ENCODE measurements at regions not wholly inside any gene's neighbourhood (a gene's known extent, or its start where the extent isn't known, plus 50 kb on each side); places are given as distances from the start of the nearest gene placed in this dataset.
A peak's percentile ranks its signal among the peaks of the same experiment; 100 is the strongest.

DNA sequence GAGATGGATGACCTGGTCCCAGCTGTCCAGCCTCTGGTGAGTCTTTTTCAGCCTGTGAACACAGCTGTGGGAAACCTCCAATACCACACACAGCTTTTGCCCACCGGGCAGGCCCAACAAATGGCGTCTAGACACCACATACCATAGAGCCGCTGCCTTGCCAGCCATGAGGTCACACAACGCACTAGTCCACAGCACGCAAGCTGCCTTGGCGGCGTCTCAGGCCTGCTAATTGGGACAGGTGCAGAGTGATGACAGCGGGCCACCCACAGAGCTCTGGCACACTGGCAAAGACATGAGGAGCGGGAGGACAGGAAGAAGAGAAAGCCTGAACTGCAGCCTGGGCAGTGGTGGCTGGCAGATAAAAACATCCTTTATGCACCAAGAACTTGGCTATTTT is 125.5 kb downstream of the ADAMTS1 start (continued):
- TF ChIP-seq ZBED1 (IDR thresholded peaks at IDR 0.05; ENCODE audit: borderline replicate concordance) (no peak), ZBTB40 (IDR thresholded peaks at IDR 0.05; ENCODE audit: borderline replicate concordance) (no peak), GATAD2B (conservative IDR thresholded peaks at IDR 0.05; ENCODE audit: low read depth) (no peak)

DNA sequence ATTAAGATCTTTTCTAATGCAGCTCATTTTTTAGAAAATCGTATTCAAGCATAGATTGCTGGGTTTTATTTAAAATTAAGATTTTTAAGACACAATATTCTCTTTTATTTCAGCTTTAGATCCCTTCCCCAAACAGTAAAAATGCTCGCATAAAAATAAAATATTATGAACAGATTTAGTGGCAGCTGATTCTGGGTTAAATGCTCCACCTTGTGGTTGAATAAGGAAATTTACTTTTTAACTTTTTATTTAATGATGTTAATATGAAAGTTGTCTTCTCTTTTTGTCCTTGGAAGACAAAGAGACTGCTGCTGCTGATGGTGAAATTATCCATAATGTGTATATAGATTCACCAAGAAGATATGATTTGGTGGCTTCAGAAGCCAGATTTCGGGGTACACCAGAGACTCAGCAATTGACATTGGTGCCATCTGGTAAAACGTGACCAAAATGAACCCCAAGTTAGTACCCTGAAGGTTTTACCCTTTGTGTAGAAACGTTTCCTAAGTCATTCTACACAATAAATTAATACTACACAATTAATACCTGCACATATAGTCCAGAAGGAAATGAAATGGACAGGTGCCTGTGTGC is 128.0 kb downstream of the ADAMTS1 start:
- ChIA-PET RAD21 (ENCODE audit: unreplicated experiment) (no interaction called here), POLR2A (no interaction called here), CTCF (interaction anchor here (0.7 to 2.0 kb wide), 6 partner anchors 120 to 1109 kb away, joined by 3 to 6 read pairs (median 4); no protein-coding TSS in a partner anchor), SMC1A (ENCODE audit: uncharacterized antibody, unreplicated experiment) (interaction anchor here (1.7 kb wide), 1 partner anchor 836 kb away, joined by 4 read pairs; no protein-coding TSS in a partner anchor)
- intact Hi-C loops (cut with micrococcal nuclease; ENCODE audit: unreplicated experiment): loop anchor here (1.0 to 5.0 kb wide), 3 partner anchors 820 to 1110 kb away; partner anchors contain the start of gene MRPL39
- Histone ChIP-seq H3K79me2 (ENCODE audit: control insufficient read depth, insufficient read depth, low read length) (no peaks in the 10 kb centered on the region), H3K4me1 (ENCODE audit: control insufficient read depth, insufficient read depth, low read length) (no peaks in the 10 kb centered on the region), H3K27ac (ENCODE audit: control insufficient read depth, insufficient read depth) (no peak overlapping the region), H2AFZ (ENCODE audit: control insufficient read depth, low read depth, low read length) (no peak overlapping the region), H3K4me3 (no peak overlapping the region), H3K36me3 (ENCODE audit: control insufficient read depth in 2 of 2, insufficient read depth in 2 of 2, low read length in 1 of 2) (no peaks in the 10 kb centered on the region), H3K4me2 (ENCODE audit: control insufficient read depth, insufficient read depth) (no peak overlapping the region), H3K9me3 (replicated peaks; ENCODE audit: control insufficient read depth, insufficient read depth, low read length) (no peaks in the 10 kb centered on the region), H4K20me1 (ENCODE audit: control insufficient read depth, insufficient read depth) (no peaks in the 10 kb centered on the region), H3K27me3 (replicated peaks in 1 of 2; ENCODE audit: control insufficient read depth in 2 of 2, insufficient read depth in 2 of 2, low read length in 1 of 2) (no peaks in the 10 kb centered on the region), H3K9ac (ENCODE audit: control insufficient read depth, insufficient read depth, low read length) (no peak overlapping the region)
- no TSS peak for BruUV-seq (replicated peaks)
- no peak for DNase-seq (ENCODE audit: low read depth, low spot score)
- in situ Hi-C loops (cut with MboI): loop anchor here (5.0 kb wide), 2 partner anchors 830 to 1110 kb away; partner anchors contain the start of gene MRPL39
- peak; percentile 59 for FAIRE-seq
- ATAC-seq: no peak
- WGBS (ENCODE audit: insufficient coverage, insufficient replicate concordance, low lambda C conversion rate, missing lambda C conversion rate): 8% methylated on average over 5 of the region's 5 CpGs
- TF ChIP-seq MTA3 (IDR thresholded peaks at IDR 0.05; ENCODE audit: borderline replicate concordance, low read length): no peak
- TF ChIP-seq CBX3 (IDR thresholded peaks at IDR 0.05; ENCODE audit: borderline replicate concordance, low read depth): no peak
- TF ChIP-seq RAD21 (IDR thresholded peaks at IDR 0.05; ENCODE audit: insufficient read depth, low read depth, low read length): peak; percentile 61
- TF ChIP-seq CTCF (IDR thresholded peaks at IDR 0.05 in 2 of 3, conservative IDR thresholded peaks at IDR 0.05 in 1 of 3; ENCODE audit: control insufficient read depth in 2 of 3, extremely low read depth in 1 of 3, insufficient read depth in 1 of 3, low read depth in 3 of 3, low read length in 3 of 3): peak; percentile 19 to 35 (median 21); a peak in 3 of 6 replicates
- no peak for TF ChIP-seq RELA (IDR thresholded peaks at IDR 0.05; ENCODE audit: borderline replicate concordance, partially characterized antibody)
- no peak for TF ChIP-seq HCFC1 (IDR thresholded peaks at IDR 0.05; ENCODE audit: low read length)
- TF ChIP-seq PML (IDR thresholded peaks at IDR 0.05; ENCODE audit: low read length): no peak
- TF ChIP-seq, protein P1, sequence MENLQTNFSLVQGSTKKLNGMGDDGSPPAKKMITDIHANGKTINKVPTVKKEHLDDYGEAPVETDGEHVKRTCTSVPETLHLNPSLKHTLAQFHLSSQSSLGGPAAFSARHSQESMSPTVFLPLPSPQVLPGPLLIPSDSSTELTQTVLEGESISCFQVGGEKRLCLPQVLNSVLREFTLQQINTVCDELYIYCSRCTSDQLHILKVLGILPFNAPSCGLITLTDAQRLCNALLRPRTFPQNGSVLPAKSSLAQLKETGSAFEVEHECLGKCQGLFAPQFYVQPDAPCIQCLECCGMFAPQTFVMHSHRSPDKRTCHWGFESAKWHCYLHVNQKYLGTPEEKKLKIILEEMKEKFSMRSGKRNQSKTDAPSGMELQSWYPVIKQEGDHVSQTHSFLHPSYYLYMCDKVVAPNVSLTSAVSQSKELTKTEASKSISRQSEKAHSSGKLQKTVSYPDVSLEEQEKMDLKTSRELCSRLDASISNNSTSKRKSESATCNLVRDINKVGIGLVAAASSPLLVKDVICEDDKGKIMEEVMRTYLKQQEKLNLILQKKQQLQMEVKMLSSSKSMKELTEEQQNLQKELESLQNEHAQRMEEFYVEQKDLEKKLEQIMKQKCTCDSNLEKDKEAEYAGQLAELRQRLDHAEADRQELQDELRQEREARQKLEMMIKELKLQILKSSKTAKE (IDR thresholded peaks at IDR 0.05; ENCODE audit: low read depth, poor library complexity, severe bottlenecking): no peak
- TF ChIP-seq NFYB (IDR thresholded peaks at IDR 0.05; ENCODE audit: insufficient read depth, low read depth, low read length): no peak
- TF ChIP-seq PAX5 (IDR thresholded peaks at IDR 0.05; ENCODE audit: borderline replicate concordance, low read depth, low read length): no peak
- peak; percentile 41; the same call in 1 of the 2 replicates for TF ChIP-seq SMC3 (IDR thresholded peaks at IDR 0.05; ENCODE audit: borderline replicate concordance, low read length)

Data from GM12878 (cell line).